ENCODE measurements at regions not wholly inside any gene's neighbourhood (a gene's known extent, or its start where the extent isn't known, plus 50 kb on each side); places are given as distances from the start of the nearest gene placed in this dataset.

- Mint-ChIP-seq H3K4me1 (ENCODE audit: low read depth) (no peaks in the 10 kb centered on the region), H3K27ac (no peak overlapping the region), H3K9me3 (no peaks in the 10 kb centered on the region), H3K27me3 (ENCODE audit: low read depth) (peaks cover 12% of the 10 kb centered on the region), H3K36me3 (ENCODE audit: low read depth) (no peaks in the 10 kb centered on the region), H3K4me3 (ENCODE audit: low read depth) (no peak overlapping the region)
- no peak for DNase-seq (ENCODE audit: low spot score)
- intact Hi-C loops (cut with micrococcal nuclease): no loop called here
Measured at GRCh38 chr7:12765431-12766100, 78.1 kb downstream of the ARL4A start.

- no peak overlapping the region for H3K4me3 Mint-ChIP-seq (ENCODE audit: low read depth)
- no peak overlapping the region for H3K27ac Mint-ChIP-seq
- intact Hi-C loops (cut with micrococcal nuclease): no loop called here
- H3K9me3 Mint-ChIP-seq: no peaks in the 10 kb centered on the region
- H3K36me3 Mint-ChIP-seq (ENCODE audit: low read depth): no peaks in the 10 kb centered on the region
- no peaks in the 10 kb centered on the region for H3K4me1 Mint-ChIP-seq (ENCODE audit: low read depth)
- no peak for DNase-seq (ENCODE audit: low spot score)
- H3K27me3 Mint-ChIP-seq (ENCODE audit: low read depth): peaks cover 10% of the 10 kb centered on the region
Measured at GRCh38 chr7:12766416-12766815, 79.0 kb downstream of the ARL4A start.

- Mint-ChIP-seq H3K4me1 (ENCODE audit: low read depth) (no peaks in the 10 kb centered on the region), H3K4me3 (ENCODE audit: low read depth) (no peak overlapping the region), H3K9me3 (no peaks in the 10 kb centered on the region), H3K36me3 (ENCODE audit: low read depth) (no peaks in the 10 kb centered on the region), H3K27ac (no peak overlapping the region), H3K27me3 (ENCODE audit: low read depth) (peaks cover 13% of the 10 kb centered on the region)
- intact Hi-C loops (cut with micrococcal nuclease): no loop called here
- no peak for DNase-seq (ENCODE audit: low spot score)
Measured at GRCh38 chr7:12768948-12769347, 81.5 kb downstream of the ARL4A start.

- Mint-ChIP-seq H3K27ac (no peak overlapping the region), H3K4me3 (ENCODE audit: low read depth) (no peak overlapping the region), H3K4me1 (ENCODE audit: low read depth) (no peaks in the 10 kb centered on the region), H3K27me3 (ENCODE audit: low read depth) (peaks cover 13% of the 10 kb centered on the region), H3K9me3 (no peaks in the 10 kb centered on the region), H3K36me3 (ENCODE audit: low read depth) (no peaks in the 10 kb centered on the region)
- no peak for DNase-seq (ENCODE audit: low spot score)
- intact Hi-C loops (cut with micrococcal nuclease): no loop called here
Measured at GRCh38 chr7:12769444-12769843, 82.0 kb downstream of the ARL4A start.

- Mint-ChIP-seq H3K4me3 (ENCODE audit: low read depth) (no peak overlapping the region), H3K4me1 (ENCODE audit: low read depth) (no peaks in the 10 kb centered on the region), H3K9me3 (no peaks in the 10 kb centered on the region), H3K27ac (no peak overlapping the region), H3K27me3 (ENCODE audit: low read depth) (peaks cover 16% of the 10 kb centered on the region), H3K36me3 (ENCODE audit: low read depth) (no peaks in the 10 kb centered on the region)
- no peak for DNase-seq (ENCODE audit: low spot score)
- intact Hi-C loops (cut with micrococcal nuclease): no loop called here
Measured at GRCh38 chr7:12770227-12770975, 83.0 kb downstream of the ARL4A start.

GRCh38 chr7:12771378-12771877 is 84.0 kb downstream of the ARL4A start:
- DNase-seq (ENCODE audit: low spot score): no peak
- Mint-ChIP-seq H3K27ac (no peak overlapping the region), H3K27me3 (ENCODE audit: low read depth) (peaks cover 16% of the 10 kb centered on the region), H3K9me3 (no peaks in the 10 kb centered on the region), H3K4me3 (ENCODE audit: low read depth) (no peak overlapping the region), H3K36me3 (ENCODE audit: low read depth) (no peaks in the 10 kb centered on the region), H3K4me1 (ENCODE audit: low read depth) (no peaks in the 10 kb centered on the region)
- intact Hi-C loops (cut with micrococcal nuclease): no loop called here

- Mint-ChIP-seq H3K27ac (no peak overlapping the region), H3K4me3 (ENCODE audit: low read depth) (no peak overlapping the region), H3K27me3 (ENCODE audit: low read depth) (peaks cover 16% of the 10 kb centered on the region)
Measured at GRCh38 chr7:12772768-12773167, 85.3 kb downstream of the ARL4A start.

GRCh38 chr7:12777257-12777656 is 89.8 kb downstream of the ARL4A start:
- Mint-ChIP-seq H3K9me3 (no peaks in the 10 kb centered on the region), H3K4me1 (ENCODE audit: low read depth) (no peaks in the 10 kb centered on the region), H3K27ac (no peak overlapping the region), H3K36me3 (ENCODE audit: low read depth) (no peaks in the 10 kb centered on the region), H3K4me3 (ENCODE audit: low read depth) (no peak overlapping the region), H3K27me3 (ENCODE audit: low read depth) (peaks cover 12% of the 10 kb centered on the region)
- no peak for DNase-seq (ENCODE audit: low spot score)
- intact Hi-C loops (cut with micrococcal nuclease): no loop called here

More at GRCh38 chr7:12772768-12773167, 85.3 kb downstream of the ARL4A start:
- no peak for DNase-seq (ENCODE audit: low spot score)
- Mint-ChIP-seq H3K36me3 (ENCODE audit: low read depth) (no peaks in the 10 kb centered on the region), H3K4me1 (ENCODE audit: low read depth) (no peaks in the 10 kb centered on the region), H3K9me3 (no peaks in the 10 kb centered on the region)
- intact Hi-C loops (cut with micrococcal nuclease): no loop called here

GRCh38 chr7:12779947-12780346 is 92.5 kb downstream of the ARL4A start:
- no peak overlapping the region for H3K4me3 Mint-ChIP-seq (ENCODE audit: low read depth)

GRCh38 chr7:12783421-12784095 is 96.1 kb downstream of the ARL4A start:
- H3K36me3 Mint-ChIP-seq (ENCODE audit: low read depth): no peaks in the 10 kb centered on the region
- peaks cover 4% of the 10 kb centered on the region for H3K27me3 Mint-ChIP-seq (ENCODE audit: low read depth)
- H3K9me3 Mint-ChIP-seq: no peaks in the 10 kb centered on the region

More at GRCh38 chr7:12779947-12780346, 92.5 kb downstream of the ARL4A start:
- intact Hi-C loops (cut with micrococcal nuclease): no loop called here
- H3K27ac Mint-ChIP-seq: no peak overlapping the region
- H3K36me3 Mint-ChIP-seq (ENCODE audit: low read depth): no peaks in the 10 kb centered on the region
- H3K27me3 Mint-ChIP-seq (ENCODE audit: low read depth): peaks cover 4% of the 10 kb centered on the region
- no peaks in the 10 kb centered on the region for H3K9me3 Mint-ChIP-seq
- DNase-seq (ENCODE audit: low spot score): no peak
- no peaks in the 10 kb centered on the region for H3K4me1 Mint-ChIP-seq (ENCODE audit: low read depth)

GRCh38 chr7:12785473-12785872 is 98.0 kb downstream of the ARL4A start:
- Mint-ChIP-seq H3K4me1 (ENCODE audit: low read depth) (no peaks in the 10 kb centered on the region), H3K27me3 (ENCODE audit: low read depth) (peaks cover 3% of the 10 kb centered on the region), H3K27ac (no peak overlapping the region), H3K36me3 (ENCODE audit: low read depth) (no peaks in the 10 kb centered on the region), H3K9me3 (no peaks in the 10 kb centered on the region), H3K4me3 (ENCODE audit: low read depth) (no peak overlapping the region)
- intact Hi-C loops (cut with micrococcal nuclease): no loop called here
- DNase-seq (ENCODE audit: low spot score): no peak

More at GRCh38 chr7:12783421-12784095, 96.1 kb downstream of the ARL4A start:
- intact Hi-C loops (cut with micrococcal nuclease): no loop called here
- Mint-ChIP-seq H3K4me3 (ENCODE audit: low read depth) (no peak overlapping the region), H3K27ac (no peak overlapping the region), H3K4me1 (ENCODE audit: low read depth) (no peaks in the 10 kb centered on the region)
- DNase-seq (ENCODE audit: low spot score): no peak

GRCh38 chr7:12786494-12786893 is 99.1 kb downstream of the ARL4A start:
- Mint-ChIP-seq H3K4me1 (ENCODE audit: low read depth) (no peaks in the 10 kb centered on the region), H3K27me3 (ENCODE audit: low read depth) (no peaks in the 10 kb centered on the region), H3K36me3 (ENCODE audit: low read depth) (no peaks in the 10 kb centered on the region), H3K27ac (no peak overlapping the region), H3K4me3 (ENCODE audit: low read depth) (no peak overlapping the region), H3K9me3 (no peaks in the 10 kb centered on the region)
- DNase-seq (ENCODE audit: low spot score): no peak
- intact Hi-C loops (cut with micrococcal nuclease): no loop called here

GRCh38 chr7:12788171-12788570 is 100.7 kb downstream of the ARL4A start:
- Mint-ChIP-seq H3K4me1 (ENCODE audit: low read depth) (no peaks in the 10 kb centered on the region), H3K9me3 (no peaks in the 10 kb centered on the region), H3K4me3 (ENCODE audit: low read depth) (no peak overlapping the region), H3K27ac (no peak overlapping the region), H3K36me3 (ENCODE audit: low read depth) (no peaks in the 10 kb centered on the region), H3K27me3 (ENCODE audit: low read depth) (no peaks in the 10 kb centered on the region)
- intact Hi-C loops (cut with micrococcal nuclease): no loop called here
- DNase-seq (ENCODE audit: low spot score): no peak

All from activated T-helper 2 cell treated with anti-CD3 and anti-CD28 coated beads, Interferon-gamma antibody, Interleukin-2, Interleukin-4, amounts not matched to agents 10 μg/mL and 5 μg/mL and 100 μg/mL, durations not matched to agents 14 hours and 24 hours and 36 hours (primary cell).